Renal pelvis (tissue), 1 donor: ENCODE measurements at regions not wholly inside any gene's neighbourhood (a gene's known extent, or its start where the extent isn't known, plus 50 kb on each side); places are given as distances from the start of the nearest gene placed in this dataset.
"Not testable (repeated sequence)": the region's sequence is repeated elsewhere in the genome, so short reads cannot be mapped to it uniquely, and the experiment has no call there.

Source experiments
- DNase-seq: peaks from one replicate; pipeline ENCODE4 v3.0.0-alpha.2; 2013

GRCh38 chr14:71780822-71781221, 151.4 kb upstream of the RGS6 start:
- no peak for DNase-seq

- DNase-seq, result no peak
Measured at GRCh38 chr14:71783088-71783487, 149.1 kb upstream of the RGS6 start.

- DNase-seq, result no peak
Measured at GRCh38 chr14:71783786-71784185, 148.4 kb upstream of the RGS6 start.

- DNase-seq, result no peak
Measured at GRCh38 chr14:71789005-71789404, 143.2 kb upstream of the RGS6 start.

GRCh38 chr14:71799841-71800240, 132.4 kb upstream of the RGS6 start:
- no peak for DNase-seq

- DNase-seq, result no peak
Measured at GRCh38 chr14:71800878-71801277, 131.4 kb upstream of the RGS6 start.

GRCh38 chr14:71803539-71804260, 128.5 kb upstream of the RGS6 start:
- no peak for DNase-seq

- no peak for DNase-seq
Measured at GRCh38 chr14:71804992-71805391, 127.2 kb upstream of the RGS6 start.

GRCh38 chr14:71807049-71807448, 125.2 kb upstream of the RGS6 start:
- not testable (repeated sequence) for DNase-seq

- DNase-seq, result not testable (repeated sequence)
Measured at GRCh38 chr14:71810800-71811199, 121.4 kb upstream of the RGS6 start.

GRCh38 chr14:71812693-71813092, 119.5 kb upstream of the RGS6 start:
- no peak for DNase-seq

GRCh38 chr14:71815110-71815509, 117.1 kb upstream of the RGS6 start:
- no peak for DNase-seq

GRCh38 chr14:71824816-71825215, 107.4 kb upstream of the RGS6 start:
- no peak for DNase-seq

- no peak for DNase-seq
Measured at GRCh38 chr14:71833476-71833875, 98.8 kb upstream of the RGS6 start.

- no peak for DNase-seq
Measured at GRCh38 chr14:71834284-71835204, 97.7 kb upstream of the RGS6 start.

- no peak for DNase-seq
Measured at GRCh38 chr14:71852181-71852580, 80.0 kb upstream of the RGS6 start.

- DNase-seq, result peak; percentile 21
Measured at GRCh38 chr14:71855399-71856036, 76.7 kb upstream of the RGS6 start.

GRCh38 chr14:71856199-71856919, 75.9 kb upstream of the RGS6 start:
- no peak for DNase-seq

- no peak for DNase-seq
Measured at GRCh38 chr14:71863049-71863448, 69.2 kb upstream of the RGS6 start.

- no peak for DNase-seq
Measured at GRCh38 chr14:71863766-71864165, 68.5 kb upstream of the RGS6 start.
